Liver (tissue), 3 donors: ENCODE measurements at regions not wholly inside any gene's neighbourhood (a gene's known extent, or its start where the extent isn't known, plus 50 kb on each side); places are given as distances from the start of the nearest gene placed in this dataset.

ENCODE experiments used
- SP1 ChIP-seq: IDR thresholded peaks from 2 replicates; pipeline ENCODE4 v1.6.1; 2018; ENCODE audit warnings: antibody characterized with exemption, mild to moderate bottlenecking
- TAF1 ChIP-seq: conservative IDR thresholded peaks from 2 replicates; pipeline ENCODE4 v1.6.1; 2016; ENCODE audit warnings: antibody characterized with exemption, mild to moderate bottlenecking
- YY1 ChIP-seq: IDR thresholded peaks from 2 replicates; pipeline ENCODE4 v1.6.1; 2016; ENCODE audit warnings: antibody characterized with exemption, mild to moderate bottlenecking
- TF ChIP-seq, protein P1 (sequence below): IDR thresholded peaks from 2 replicates; pipeline ENCODE4 v1.6.1; 2016; ENCODE audit warnings: antibody characterized with exemption
- TF ChIP-seq, protein P2 (sequence below): fragments of 150-350 bp; IDR thresholded peaks from 2 replicates; pipeline ENCODE4 v1.5.1; 2017; ENCODE audit warnings: improper control_type of control experiment, low read depth, low read length; ENCODE audit not compliant: missing input control
- donor health status: healthy.
- donor health status: healthy.

DNA sequence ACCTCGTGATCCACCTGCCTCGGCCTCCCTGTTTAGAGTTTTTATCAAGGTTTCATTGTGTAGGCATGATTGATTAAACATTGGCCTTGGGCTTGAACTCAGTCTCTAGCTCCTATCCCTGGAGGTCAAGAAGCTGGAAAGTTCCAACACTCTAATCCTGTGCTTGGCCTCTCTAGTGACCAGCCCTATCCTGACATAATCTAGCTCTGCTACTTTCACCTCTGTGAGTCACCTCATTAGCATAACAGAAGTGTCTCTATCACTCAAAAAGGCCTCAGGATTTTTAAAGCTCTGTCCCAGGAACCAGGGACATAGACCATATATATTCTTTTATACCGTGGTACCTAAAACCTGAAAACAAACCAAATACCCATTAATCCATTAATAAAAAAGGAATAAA, 377.5 kb downstream of the CENPC start:
- TF ChIP-seq, protein P1, sequence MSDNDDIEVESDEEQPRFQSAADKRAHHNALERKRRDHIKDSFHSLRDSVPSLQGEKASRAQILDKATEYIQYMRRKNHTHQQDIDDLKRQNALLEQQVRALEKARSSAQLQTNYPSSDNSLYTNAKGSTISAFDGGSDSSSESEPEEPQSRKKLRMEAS, result no peak
- TF ChIP-seq, protein P2, sequence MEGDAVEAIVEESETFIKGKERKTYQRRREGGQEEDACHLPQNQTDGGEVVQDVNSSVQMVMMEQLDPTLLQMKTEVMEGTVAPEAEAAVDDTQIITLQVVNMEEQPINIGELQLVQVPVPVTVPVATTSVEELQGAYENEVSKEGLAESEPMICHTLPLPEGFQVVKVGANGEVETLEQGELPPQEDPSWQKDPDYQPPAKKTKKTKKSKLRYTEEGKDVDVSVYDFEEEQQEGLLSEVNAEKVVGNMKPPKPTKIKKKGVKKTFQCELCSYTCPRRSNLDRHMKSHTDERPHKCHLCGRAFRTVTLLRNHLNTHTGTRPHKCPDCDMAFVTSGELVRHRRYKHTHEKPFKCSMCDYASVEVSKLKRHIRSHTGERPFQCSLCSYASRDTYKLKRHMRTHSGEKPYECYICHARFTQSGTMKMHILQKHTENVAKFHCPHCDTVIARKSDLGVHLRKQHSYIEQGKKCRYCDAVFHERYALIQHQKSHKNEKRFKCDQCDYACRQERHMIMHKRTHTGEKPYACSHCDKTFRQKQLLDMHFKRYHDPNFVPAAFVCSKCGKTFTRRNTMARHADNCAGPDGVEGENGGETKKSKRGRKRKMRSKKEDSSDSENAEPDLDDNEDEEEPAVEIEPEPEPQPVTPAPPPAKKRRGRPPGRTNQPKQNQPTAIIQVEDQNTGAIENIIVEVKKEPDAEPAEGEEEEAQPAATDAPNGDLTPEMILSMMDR, result no peak
- TF ChIP-seq SP1, result no peak
- TF ChIP-seq YY1, result no peak
- no peak for TF ChIP-seq TAF1
